SU-DHL-6 (cell line): ENCODE measurements at regions not wholly inside any gene's neighbourhood (a gene's known extent, or its start where the extent isn't known, plus 50 kb on each side); places are given as distances from the start of the nearest gene placed in this dataset.

Experiments
- H2AFZ ChIP-seq: fragments of 200-600 bp; sonication (generic); 2 replicates; pipeline ENCODE4 v1.6.1; 2014; ENCODE audit warnings: low read depth, mild to moderate bottlenecking, moderate library complexity, mixed read lengths, antibody characterized with exemption, low read length; ENCODE audit not compliant: severe bottlenecking
- H3F3A ChIP-seq: fragments of 200-600 bp; shearing (Covaris generic); 2 replicates; pipeline ENCODE4 v1.6.0; 2016; ENCODE audit warnings: antibody characterized with exemption, mild to moderate bottlenecking; ENCODE audit not compliant: insufficient read depth
- H3K27ac ChIP-seq: fragments of 200-600 bp; sonication (generic); 2 replicates; pipeline ENCODE4 v1.5.1; 2016; ENCODE audit warnings: low read depth, mild to moderate bottlenecking, low read length, moderate library complexity, mixed read lengths
- H3K27me3 ChIP-seq: fragments of 200-600 bp; sonication (generic), shearing (Covaris generic); 2 replicates; pipeline ENCODE4 v1.6.0; 2014; ENCODE audit warnings: mild to moderate bottlenecking, low read length
- H3K36me3 ChIP-seq: fragments of 200-600 bp; sonication (generic); 2 replicates; pipeline ENCODE4 v1.6.1; 2014; ENCODE audit warnings: mild to moderate bottlenecking, low read length, mixed read lengths
- H3K4me2 ChIP-seq: fragments of 300-600, 200-600 bp; shearing (Covaris generic), sonication (generic); 2 replicates; pipeline ENCODE4 v1.6.0; 2014; ENCODE audit warnings: low read length, low read depth, mild to moderate bottlenecking; ENCODE audit not compliant: poor library complexity, severe bottlenecking
- H3K4me3 ChIP-seq: fragments of 200-600 bp; sonication (generic); 2 replicates; pipeline ENCODE4 v1.5.1; 2014; ENCODE audit warnings: antibody characterized with exemption, low read length, mild to moderate bottlenecking, mixed read lengths; ENCODE audit not compliant: insufficient read depth, poor library complexity, severe bottlenecking
- H3K79me2 ChIP-seq: fragments of 200-600 bp; sonication (generic); 2 replicates; pipeline ENCODE4 v1.6.1; 2014; ENCODE audit warnings: mild to moderate bottlenecking, low read length, moderate library complexity; ENCODE audit not compliant: insufficient read depth
- H3K9ac ChIP-seq: fragments of 200-600 bp; sonication (generic); 2 replicates; pipeline ENCODE4 v1.7.0; 2014; ENCODE audit warnings: mild to moderate bottlenecking, low read length
- H3K9me2 ChIP-seq: fragments of 200-600 bp; sonication (generic); replicated peaks from 2 replicates; pipeline ENCODE4 v1.6.1; 2014; ENCODE audit warnings: low read length; ENCODE audit not compliant: insufficient read depth
- H3K9me3 ChIP-seq: fragments of 200-600 bp; sonication (generic); 2 replicates; pipeline ENCODE4 v1.6.1; 2014; ENCODE audit warnings: low read length, mixed read lengths; ENCODE audit not compliant: insufficient read depth
- H4K20me1 ChIP-seq: fragments of 200-600 bp; sonication (generic); 2 replicates; pipeline ENCODE4 v1.6.1; 2014; ENCODE audit warnings: low read depth, mild to moderate bottlenecking, antibody characterized with exemption, low read length, moderate library complexity, mixed read lengths
- CTCF ChIP-seq: fragments of 200-600 bp; sonication (generic); IDR thresholded peaks from one replicate; pipeline ENCODE4 v1.5.1; 2017; ENCODE audit warnings: antibody characterized with exemption, mild to moderate bottlenecking, low read length, moderate library complexity; ENCODE audit not compliant: insufficient read depth, poor library complexity, severe bottlenecking
- EZH2phosphoT487 ChIP-seq: fragments of 200-600 bp; sonication (generic), shearing (Covaris generic); conservative IDR thresholded peaks from 2 replicates; pipeline ENCODE4 v1.6.1; 2018; ENCODE audit warnings: mild to moderate bottlenecking, antibody characterized with exemption, low read length, moderate library complexity, mixed read lengths

DNA sequence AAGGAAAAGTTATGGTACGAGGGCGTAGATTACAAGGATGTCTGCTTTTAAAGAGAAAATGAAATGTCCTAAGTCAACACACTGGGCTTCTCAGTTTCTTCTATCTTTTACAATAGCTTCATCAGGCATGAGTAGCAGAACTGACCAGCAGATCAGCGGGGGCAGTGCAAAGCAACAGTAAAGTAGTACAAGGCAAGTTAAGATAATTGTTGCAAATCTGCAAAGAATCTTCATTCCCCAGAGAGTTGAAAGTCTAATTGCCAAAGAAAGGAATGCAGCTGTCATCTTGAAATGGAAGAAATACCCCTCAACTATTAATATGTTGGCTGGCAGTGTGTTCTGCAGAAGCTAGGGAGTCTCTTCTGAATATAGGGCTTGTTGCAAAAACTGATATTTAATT, 60.2 kb upstream of the SLC39A10 start:
- Histone ChIP-seq H3K4me2 (no peak overlapping the region), H3K9me3 (no peaks in the 10 kb centered on the region), H3K9me2 (no peaks in the 10 kb centered on the region), H3F3A (no peaks in the 10 kb centered on the region), H3K36me3 (no peaks in the 10 kb centered on the region), H3K27me3 (no peaks in the 10 kb centered on the region), H3K27ac (no peak overlapping the region), H4K20me1 (no peaks in the 10 kb centered on the region), H3K4me3 (no peak overlapping the region), H3K9ac (no peak overlapping the region), H3K79me2 (no peaks in the 10 kb centered on the region), H2AFZ (no peak overlapping the region)
- TF ChIP-seq EZH2phosphoT487 (no peak), CTCF (no peak)

- Histone ChIP-seq H3K36me3 (no peaks in the 10 kb centered on the region), H4K20me1 (no peaks in the 10 kb centered on the region), H3K9ac (no peak overlapping the region), H3F3A (no peaks in the 10 kb centered on the region), H3K9me2 (no peaks in the 10 kb centered on the region), H3K4me3 (no peak overlapping the region), H3K27me3 (no peaks in the 10 kb centered on the region), H3K79me2 (no peaks in the 10 kb centered on the region), H3K4me2 (no peak overlapping the region), H3K27ac (no peak overlapping the region), H3K9me3 (no peaks in the 10 kb centered on the region), H2AFZ (no peak overlapping the region)
- TF ChIP-seq CTCF, result no peak
- no peak for TF ChIP-seq EZH2phosphoT487
These were observed 61.2 kb upstream of the SLC39A10 start for GRCh38 chr2:195595825-195596224.

GRCh38 chr2:195594919-195595694, 61.9 kb upstream of the SLC39A10 start:
- Histone ChIP-seq H3K9me3 (no peaks in the 10 kb centered on the region), H3K9me2 (no peaks in the 10 kb centered on the region), H3K9ac (no peak overlapping the region), H3K27me3 (no peaks in the 10 kb centered on the region), H3K27ac (no peak overlapping the region), H3F3A (no peaks in the 10 kb centered on the region), H4K20me1 (no peaks in the 10 kb centered on the region), H3K79me2 (no peaks in the 10 kb centered on the region), H2AFZ (no peak overlapping the region), H3K4me2 (no peak overlapping the region), H3K36me3 (no peaks in the 10 kb centered on the region), H3K4me3 (no peak overlapping the region)
- TF ChIP-seq CTCF (no peak), EZH2phosphoT487 (no peak)
